Neural cell (in vitro differentiated cells): ENCODE measurements at regions not wholly inside any gene's neighbourhood (a gene's known extent, or its start where the extent isn't known, plus 50 kb on each side); places are given as distances from the start of the nearest gene placed in this dataset.
"Not testable (repeated sequence)": the region's sequence is repeated elsewhere in the genome, so short reads cannot be mapped to it uniquely, and the experiment has no call there.

Experiments used
- H2AFZ ChIP-seq: fragments of 200-600, 300-800 bp; sonication (generic), shearing (Covaris generic); 2 replicates; pipeline ENCODE4 v1.6.0; 2014; ENCODE audit warnings: low read depth, mild to moderate bottlenecking, antibody characterized with exemption, low read length, moderate library complexity
- H3F3A ChIP-seq: fragments of 200-600 bp; shearing (Covaris generic); 2 replicates; pipeline ENCODE4 v1.6.1; 2016; ENCODE audit warnings: mild to moderate bottlenecking, moderate library complexity, mixed read lengths, antibody characterized with exemption, low read length; ENCODE audit not compliant: insufficient read depth, poor library complexity, severe bottlenecking
- H3K27ac ChIP-seq: fragments of 200-600, 300-800 bp; sonication (generic), shearing (Covaris generic); 2 replicates; pipeline ENCODE4 v1.5.1; 2014; ENCODE audit warnings: mild to moderate bottlenecking, low read length, moderate library complexity
- H3K27me3 ChIP-seq: fragments of 300-800, 200-600 bp; sonication (generic), shearing (Covaris generic); 2 replicates; pipeline ENCODE4 v1.6.0; 2014; ENCODE audit warnings: mild to moderate bottlenecking, low read depth, low read length, moderate library complexity; ENCODE audit not compliant: insufficient read depth
- H3K36me3 ChIP-seq: fragments of 300-800, 200-600 bp; sonication (generic), shearing (Covaris generic); 2 replicates; pipeline ENCODE4 v1.5.1; 2014; ENCODE audit warnings: mild to moderate bottlenecking, antibody characterized with exemption, low read length, moderate library complexity; ENCODE audit not compliant: insufficient read depth
- H3K4me2 ChIP-seq: fragments of 300-800, 200-600 bp; sonication (generic), shearing (Covaris generic); 2 replicates; pipeline ENCODE4 v1.6.0; 2014; ENCODE audit warnings: mild to moderate bottlenecking, low read length
- H3K4me3 ChIP-seq: fragments of 300-800, 200-600 bp; sonication (generic), shearing (Covaris generic); 2 replicates; pipeline ENCODE4 v1.5.1; 2014; ENCODE audit warnings: mild to moderate bottlenecking, low read length, moderate library complexity
- H3K79me2 ChIP-seq: fragments of 200-600 bp; shearing (Covaris generic); replicated peaks from 2 replicates; pipeline ENCODE4 v1.6.0; 2014; ENCODE audit warnings: mild to moderate bottlenecking, low read length, moderate library complexity; ENCODE audit not compliant: insufficient read depth
- H3K9ac ChIP-seq: fragments of 300-800, 200-600 bp; sonication (generic), shearing (Covaris generic); 2 replicates; pipeline ENCODE4 v1.6.1; 2016; ENCODE audit warnings: mild to moderate bottlenecking, low read length, mixed read lengths
- H3K9me2 ChIP-seq: fragments of 200-600 bp; shearing (Covaris generic); 2 replicates; pipeline ENCODE4 v1.6.1; 2016; ENCODE audit warnings: mild to moderate bottlenecking, low read length, mixed read lengths; ENCODE audit not compliant: insufficient read depth
- H3K9me3 ChIP-seq: fragments of 200-600, 300-800 bp; sonication (generic), shearing (Covaris generic); 2 replicates; pipeline ENCODE4 v1.6.1; 2016; ENCODE audit warnings: mild to moderate bottlenecking, mixed run types, low read length, moderate library complexity, mixed read lengths
- H4K20me1 ChIP-seq: fragments of 200-600 bp; shearing (Covaris generic); 2 replicates; pipeline ENCODE4 v1.6.1; 2016; ENCODE audit warnings: mild to moderate bottlenecking, mixed run types; ENCODE audit not compliant: insufficient read depth
- CTCF ChIP-seq: fragments of 450-650 bp; IDR thresholded peaks from 2 replicates; pipeline ENCODE4 v1.5.1; 2014; ENCODE audit warnings: antibody characterized with exemption, mild to moderate bottlenecking, moderate library complexity; ENCODE audit not compliant: poor library complexity, severe bottlenecking
- EP300 ChIP-seq: fragments of 450-650 bp; conservative IDR thresholded peaks from 2 replicates; pipeline ENCODE4 v1.6.1; 2014; ENCODE audit warnings: antibody characterized with exemption, mild to moderate bottlenecking, moderate library complexity; ENCODE audit not compliant: poor library complexity, severe bottlenecking
- EZH2 ChIP-seq: fragments of 200-600, 300-800 bp; shearing (Covaris generic), sonication (generic); IDR thresholded peaks from 2 replicates; pipeline ENCODE4 v1.6.1; 2014; ENCODE audit warnings: antibody characterized with exemption, low read length, borderline replicate concordance, mild to moderate bottlenecking; ENCODE audit not compliant: insufficient read depth, poor library complexity, severe bottlenecking
- MXI1 ChIP-seq: fragments of 450-650 bp; conservative IDR thresholded peaks from 2 replicates; pipeline ENCODE4 v1.6.1; 2014; ENCODE audit warnings: antibody characterized with exemption, mild to moderate bottlenecking; ENCODE audit not compliant: poor library complexity, severe bottlenecking
- POLR2AphosphoS5 ChIP-seq: IDR thresholded peaks from 2 replicates; pipeline ENCODE4 v1.6.1; 2012
- RAD21 ChIP-seq: fragments of 450-650 bp; conservative IDR thresholded peaks from 2 replicates; pipeline ENCODE4 v1.6.1; 2014; ENCODE audit warnings: antibody characterized with exemption, mild to moderate bottlenecking, moderate library complexity
- REST ChIP-seq: IDR thresholded peaks from 2 replicates; pipeline ENCODE4 v1.6.1; 2012; ENCODE audit warnings: borderline replicate concordance
- SMC3 ChIP-seq: fragments of 450-650 bp; conservative IDR thresholded peaks from 2 replicates; pipeline ENCODE4 v1.6.1; 2014; ENCODE audit warnings: antibody characterized with exemption, mild to moderate bottlenecking, moderate library complexity; ENCODE audit not compliant: poor library complexity
- TAF1 ChIP-seq: IDR thresholded peaks from 2 replicates; pipeline ENCODE4 v1.6.1; 2012; ENCODE audit warnings: low read depth

GRCh38 chr11:134589129-134589528 is 177.1 kb upstream of the B3GAT1 start:
- Histone ChIP-seq H3K9me3 (no peaks in the 10 kb centered on the region), H3K27me3 (no peaks in the 10 kb centered on the region)
- TF ChIP-seq EZH2 = no peak
- no peak for TF ChIP-seq CTCF
- TF ChIP-seq SMC3 = no peak
- TF ChIP-seq MXI1 = no peak
- no peak for TF ChIP-seq POLR2AphosphoS5
- no peak for TF ChIP-seq RAD21
- no peak for TF ChIP-seq REST
- no peak for TF ChIP-seq EP300
- TF ChIP-seq TAF1 = no peak

GRCh38 chr11:134588460-134589110 is 176.5 kb upstream of the B3GAT1 start:
- not testable (repeated sequence) for H3K9me2 ChIP-seq, H2AFZ ChIP-seq, H3F3A ChIP-seq, H3K4me2 ChIP-seq, H3K79me2 ChIP-seq, H4K20me1 ChIP-seq, H3K4me3 ChIP-seq, H3K27me3 ChIP-seq, H3K36me3 ChIP-seq, H3K9me3 ChIP-seq, H3K9ac ChIP-seq, H3K27ac ChIP-seq

More at GRCh38 chr11:134589129-134589528, 177.1 kb upstream of the B3GAT1 start:
- Histone ChIP-seq H3K9me2 (no peaks in the 10 kb centered on the region), H3K27ac (no peak overlapping the region), H3K4me3 (no peak overlapping the region), H4K20me1 (no peaks in the 10 kb centered on the region), H2AFZ (no peak overlapping the region), H3K4me2 (no peak overlapping the region), H3K9ac (no peak overlapping the region), H3F3A (no peaks in the 10 kb centered on the region), H3K36me3 (no peaks in the 10 kb centered on the region), H3K79me2 (no peaks in the 10 kb centered on the region)

- H3K9me3 ChIP-seq = no peaks in the 10 kb centered on the region
- H3K36me3 ChIP-seq = no peaks in the 10 kb centered on the region
- no peak overlapping the region for H3K9ac ChIP-seq
- H3F3A ChIP-seq = no peaks in the 10 kb centered on the region
- no peaks in the 10 kb centered on the region for H3K9me2 ChIP-seq
- TF ChIP-seq RAD21 (no peak), TAF1 (no peak), CTCF (no peak), MXI1 (no peak), REST (no peak), EZH2 (no peak), SMC3 (no peak), POLR2AphosphoS5 (no peak), EP300 (no peak)
- H3K27ac ChIP-seq = no peak overlapping the region
- H4K20me1 ChIP-seq = no peaks in the 10 kb centered on the region
- no peak overlapping the region for H2AFZ ChIP-seq
- H3K27me3 ChIP-seq = no peaks in the 10 kb centered on the region
- no peaks in the 10 kb centered on the region for H3K79me2 ChIP-seq
- no peak overlapping the region for H3K4me3 ChIP-seq
- H3K4me2 ChIP-seq = no peak overlapping the region
These were observed 175.3 kb upstream of the B3GAT1 start for GRCh38 chr11:134587345-134587744.
